Astrocyte (in vitro differentiated cells and primary cell): ENCODE measurements at regions not wholly inside any gene's neighbourhood (a gene's known extent, or its start where the extent isn't known, plus 50 kb on each side); places are given as distances from the start of the nearest gene placed in this dataset.
A peak's percentile ranks its signal among the peaks of the same experiment; 100 is the strongest.

ENCODE experiments used
- DNase-seq: peaks from one replicate; pipeline ENCODE4 v3.0.0-alpha.2; 2010; ENCODE audit warnings: low read depth
- FAIRE-seq: peaks from 2 replicates; lab custom pipeline; 2011; peaks lifted over from hg19 to GRCh38; lab: Jason Lieb, UNC
- H2AFZ ChIP-seq: 2 replicates; pipeline ENCODE4 v1.6.0; 2012; ENCODE audit warnings: low read depth, low read length, inconsistent platforms
- H3K27ac ChIP-seq: 2 replicates; pipeline ENCODE4 v1.5.1; 2011; ENCODE audit warnings: low read depth, low read length, inconsistent platforms
- H3K27me3 ChIP-seq: 2 replicates; pipeline ENCODE4 v1.6.0; 2011; ENCODE audit warnings: low read length, inconsistent platforms; ENCODE audit not compliant: insufficient read depth
- H3K36me3 ChIP-seq: 2 replicates; pipeline ENCODE4 v1.5.1; 2011; ENCODE audit warnings: low read length, inconsistent platforms; ENCODE audit not compliant: insufficient read depth
- H3K4me1 ChIP-seq: 2 replicates; pipeline ENCODE4 v1.5.1; 2011; ENCODE audit warnings: low read length, inconsistent platforms; ENCODE audit not compliant: insufficient read depth
- H3K4me2 ChIP-seq: 2 replicates; pipeline ENCODE4 v1.6.0; 2012; ENCODE audit warnings: low read length, inconsistent platforms
- H3K4me3 ChIP-seq: 2 replicates; pipeline ENCODE4 v1.5.1; 2011; ENCODE audit warnings: low read depth, mild to moderate bottlenecking, low read length, inconsistent platforms; ENCODE audit not compliant: insufficient read depth
- H3K79me2 ChIP-seq: 2 replicates; pipeline ENCODE4 v1.6.0; 2012; ENCODE audit warnings: mild to moderate bottlenecking, low read length, inconsistent platforms; ENCODE audit not compliant: insufficient read depth
- H3K9ac ChIP-seq: 2 replicates; pipeline ENCODE4 v1.6.0; 2012; ENCODE audit warnings: mild to moderate bottlenecking, low read length, inconsistent platforms
- H3K9me3 ChIP-seq: 2 replicates; pipeline ENCODE4 v1.5.1; 2012; ENCODE audit warnings: low read depth, mild to moderate bottlenecking, low read length, inconsistent platforms; ENCODE audit not compliant: insufficient read depth
- H4K20me1 ChIP-seq: 2 replicates; pipeline ENCODE4 v1.6.0; 2012; ENCODE audit warnings: low read length, inconsistent platforms; ENCODE audit not compliant: insufficient read depth
- H3K27ac Mint-ChIP-seq: one replicate; pipeline ENCODE4 v1.8.0; 2021; ENCODE audit warnings: mild to moderate bottlenecking, mixed read lengths; ENCODE audit not compliant: unreplicated experiment
- H3K27me3 Mint-ChIP-seq: one replicate; pipeline ENCODE4 v1.8.0; 2021; ENCODE audit warnings: low read depth, mixed read lengths; ENCODE audit not compliant: unreplicated experiment
- H3K36me3 Mint-ChIP-seq: one replicate; pipeline ENCODE4 v1.8.0; 2021; ENCODE audit warnings: low read depth, mixed read lengths; ENCODE audit not compliant: unreplicated experiment
- H3K4me1 Mint-ChIP-seq: one replicate; pipeline ENCODE4 v1.8.0; 2021; ENCODE audit warnings: low read depth, mixed read lengths; ENCODE audit not compliant: unreplicated experiment
- H3K4me3 Mint-ChIP-seq: one replicate; pipeline ENCODE4 v1.8.0; 2021; ENCODE audit warnings: mild to moderate bottlenecking, moderate library complexity, mixed read lengths; ENCODE audit not compliant: unreplicated experiment
- H3K9me3 Mint-ChIP-seq: one replicate; pipeline ENCODE4 v1.8.0; 2021; ENCODE audit warnings: mild to moderate bottlenecking, mixed read lengths; ENCODE audit not compliant: unreplicated experiment
- CTCF ChIP-seq: IDR thresholded peaks from 2 replicates; pipeline ENCODE4 v1.5.1; 2011; ENCODE audit warnings: low read depth, mild to moderate bottlenecking, inconsistent platforms, low read length, moderate library complexity; ENCODE audit not compliant: insufficient read depth
- EZH2 ChIP-seq: IDR thresholded peaks from 2 replicates; pipeline ENCODE4 v1.6.1; 2012; ENCODE audit warnings: mild to moderate bottlenecking, low read length, inconsistent platforms; ENCODE audit not compliant: insufficient read depth

- peaks cover 8% of the 10 kb centered on the region for H3K4me1 Mint-ChIP-seq
- H3K9ac ChIP-seq = no peak overlapping the region
- H3K9me3 ChIP-seq = peaks cover 2% of the 10 kb centered on the region
- H2AFZ ChIP-seq = no peak overlapping the region
- DNase-seq (no peak), FAIRE-seq (no peak)
- H3K27ac Mint-ChIP-seq = no peak overlapping the region
- no peaks in the 10 kb centered on the region for H4K20me1 ChIP-seq
- H3K4me1 ChIP-seq = peaks cover 6% of the 10 kb centered on the region
- H3K27me3 ChIP-seq = peaks cover 27% of the 10 kb centered on the region
- H3K79me2 ChIP-seq = no peaks in the 10 kb centered on the region
- no peaks in the 10 kb centered on the region for H3K36me3 ChIP-seq
- TF ChIP-seq EZH2 = no peak
- peaks cover 16% of the 10 kb centered on the region for H3K27me3 Mint-ChIP-seq
- no peak overlapping the region for H3K27ac ChIP-seq
- H3K4me3 Mint-ChIP-seq = no peak overlapping the region
- H3K4me3 ChIP-seq = no peak overlapping the region
- H3K4me2 ChIP-seq = no peak overlapping the region
- no peaks in the 10 kb centered on the region for H3K36me3 Mint-ChIP-seq
- peaks cover 5% of the 10 kb centered on the region for H3K9me3 Mint-ChIP-seq
Observed at GRCh38 chr6:87917886-87918285, 129.8 kb upstream of the SPACA1 start.

GRCh38 chr6:87916446-87916845 is 131.2 kb upstream of the SPACA1 start:
- no peaks in the 10 kb centered on the region for H4K20me1 ChIP-seq
- H3K9me3 ChIP-seq = peaks cover 2% of the 10 kb centered on the region
- FAIRE-seq = no peak
- H3K4me2 ChIP-seq = no peak overlapping the region
- no peak overlapping the region for H3K27ac ChIP-seq
- Mint-ChIP-seq H3K36me3 (no peaks in the 10 kb centered on the region), H3K4me3 (no peak overlapping the region), H3K27ac (no peak overlapping the region), H3K4me1 (peaks cover 8% of the 10 kb centered on the region), H3K27me3 (peaks cover 16% of the 10 kb centered on the region), H3K9me3 (peaks cover 5% of the 10 kb centered on the region)
- H3K4me3 ChIP-seq = no peak overlapping the region
- TF ChIP-seq CTCF (no peak), EZH2 (no peak)
- H3K27me3 ChIP-seq = peaks cover 34% of the 10 kb centered on the region
- H3K79me2 ChIP-seq = no peaks in the 10 kb centered on the region
- H2AFZ ChIP-seq = no peak overlapping the region
- DNase-seq = no peak
- no peak overlapping the region for H3K9ac ChIP-seq
- H3K4me1 ChIP-seq = peaks cover 6% of the 10 kb centered on the region
- no peaks in the 10 kb centered on the region for H3K36me3 ChIP-seq

GRCh38 chr6:87914637-87915395 is 132.8 kb upstream of the SPACA1 start:
- Histone ChIP-seq H2AFZ (no peak overlapping the region), H3K27me3 (peaks cover 24% of the 10 kb centered on the region), H3K79me2 (no peaks in the 10 kb centered on the region), H3K9ac (no peak overlapping the region), H3K4me2 (no peak overlapping the region), H3K9me3 (no peaks in the 10 kb centered on the region), H4K20me1 (no peaks in the 10 kb centered on the region), H3K4me3 (no peak overlapping the region), H3K4me1 (peaks cover 12% of the 10 kb centered on the region), H3K27ac (no peak overlapping the region), H3K36me3 (no peaks in the 10 kb centered on the region)
- Mint-ChIP-seq H3K36me3 (no peaks in the 10 kb centered on the region), H3K27me3 (peaks cover 8% of the 10 kb centered on the region), H3K4me1 (peaks cover 15% of the 10 kb centered on the region), H3K27ac (no peak overlapping the region), H3K4me3 (no peak overlapping the region), H3K9me3 (peaks cover 8% of the 10 kb centered on the region)
- FAIRE-seq = peak; percentile 29
- TF ChIP-seq CTCF = no peak
- TF ChIP-seq EZH2 = no peak
- DNase-seq = peak; percentile 39
